Nephron (organoid): ENCODE measurements at regions not wholly inside any gene's neighbourhood (a gene's known extent, or its start where the extent isn't known, plus 50 kb on each side); places are given as distances from the start of the nearest gene placed in this dataset.

ENCODE experiments used
- H3K27ac Mint-ChIP-seq, 3 experiments: 2 replicates each; pipeline ENCODE4 v1.8.0; 2020; ENCODE audit warnings: mixed read lengths in 3 of 3, mild to moderate bottlenecking in 2 of 3, moderate library complexity in 1 of 3
- H3K27me3 Mint-ChIP-seq: 2 replicates; pipeline ENCODE4 v1.8.0; 2021; ENCODE audit warnings: low read depth, mild to moderate bottlenecking, moderate library complexity, mixed read lengths
- H3K36me3 Mint-ChIP-seq: 2 replicates; pipeline ENCODE4 v1.8.0; 2020; ENCODE audit warnings: low read depth, mixed read lengths
- H3K4me1 Mint-ChIP-seq: 2 replicates; pipeline ENCODE4 v1.8.0; 2020; ENCODE audit warnings: mixed read lengths
- H3K4me3 Mint-ChIP-seq, 3 experiments: 2 replicates each; pipeline ENCODE4 v1.8.0; 2020; ENCODE audit warnings: mild to moderate bottlenecking in 3 of 3, mixed read lengths in 3 of 3, moderate library complexity in 2 of 3
- H3K9me3 Mint-ChIP-seq: 2 replicates; pipeline ENCODE4 v1.8.0; 2020; ENCODE audit warnings: mixed read lengths
- CTCF ChIP-seq, 3 experiments: fragments of 200-600 bp; sonication (generic); IDR thresholded peaks; one replicate each; pipeline ENCODE4 v1.5.0; 2021; ENCODE audit warnings: antibody characterized with exemption in 3 of 3; ENCODE audit not compliant: unreplicated experiment in 3 of 3

- Mint-ChIP-seq H3K27me3 (peaks cover 6% of the 10 kb centered on the region), H3K4me3 (no peak overlapping the region), H3K4me1 (no peaks in the 10 kb centered on the region), H3K27ac (peak overlapping the region in 1 of 3 experiments; percentile 76), H3K36me3 (no peaks in the 10 kb centered on the region), H3K9me3 (no peaks in the 10 kb centered on the region)
- TF ChIP-seq CTCF (IDR thresholded peaks at IDR 0.05; ENCODE audit: unreplicated experiment in 3 of 3): no peak
Observed at GRCh38 chr19:33946535-33947264, 150.0 kb downstream of the KCTD15 start.

- no peaks in the 10 kb centered on the region for H3K4me1 Mint-ChIP-seq
- peak in 1 of 3 experiments; percentile 20 for TF ChIP-seq CTCF (IDR thresholded peaks at IDR 0.05; ENCODE audit: unreplicated experiment in 3 of 3)
- peak overlapping the region in 1 of 3 experiments; percentile 76 for H3K27ac Mint-ChIP-seq
- no peaks in the 10 kb centered on the region for H3K36me3 Mint-ChIP-seq
- H3K27me3 Mint-ChIP-seq: peaks cover 6% of the 10 kb centered on the region
- no peak overlapping the region for H3K4me3 Mint-ChIP-seq
- H3K9me3 Mint-ChIP-seq: no peaks in the 10 kb centered on the region
Observed at GRCh38 chr19:33947265-33947964, 150.7 kb downstream of the KCTD15 start.

DNA sequence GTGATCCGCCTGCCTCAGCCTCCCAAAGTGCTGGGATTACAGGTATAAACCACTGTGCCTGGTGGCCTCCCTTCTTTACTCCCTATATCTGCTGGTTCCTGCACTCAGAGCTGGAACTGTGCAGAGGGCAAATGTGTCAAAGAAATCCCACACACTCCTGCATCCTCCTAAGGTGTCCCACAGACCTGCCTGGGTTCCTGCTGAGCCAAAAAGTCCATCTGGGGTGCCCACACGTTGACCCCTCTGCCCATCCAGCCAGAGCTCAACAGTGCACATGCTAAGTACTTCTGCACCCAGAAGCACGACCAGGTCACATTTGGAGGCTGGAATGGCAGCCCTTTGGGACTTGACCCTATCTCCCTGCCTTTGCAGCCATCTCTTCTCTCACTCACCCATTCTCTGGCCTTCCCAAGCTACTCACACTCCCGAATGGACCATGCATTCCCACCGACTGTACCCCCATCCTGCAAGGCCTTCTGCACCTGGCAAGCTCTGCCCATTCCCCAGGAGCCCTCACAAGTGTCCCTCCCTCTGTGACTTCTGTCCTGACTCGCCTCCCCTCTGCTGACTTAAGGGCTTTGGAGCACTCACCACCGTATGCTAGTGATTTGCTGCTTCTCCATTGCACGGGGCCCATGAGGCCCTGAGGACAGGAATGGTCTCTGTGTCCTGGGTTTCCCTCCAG lies 152.1 kb downstream of the KCTD15 start:
- peaks cover 6% of the 10 kb centered on the region for H3K27me3 Mint-ChIP-seq
- no peak overlapping the region for H3K4me3 Mint-ChIP-seq
- H3K4me1 Mint-ChIP-seq: no peaks in the 10 kb centered on the region
- no peak for TF ChIP-seq CTCF (IDR thresholded peaks at IDR 0.05; ENCODE audit: unreplicated experiment in 3 of 3)
- H3K9me3 Mint-ChIP-seq: no peaks in the 10 kb centered on the region
- H3K36me3 Mint-ChIP-seq: no peaks in the 10 kb centered on the region
- H3K27ac Mint-ChIP-seq: peak overlapping the region in 1 of 3 experiments; percentile 7

DNA sequence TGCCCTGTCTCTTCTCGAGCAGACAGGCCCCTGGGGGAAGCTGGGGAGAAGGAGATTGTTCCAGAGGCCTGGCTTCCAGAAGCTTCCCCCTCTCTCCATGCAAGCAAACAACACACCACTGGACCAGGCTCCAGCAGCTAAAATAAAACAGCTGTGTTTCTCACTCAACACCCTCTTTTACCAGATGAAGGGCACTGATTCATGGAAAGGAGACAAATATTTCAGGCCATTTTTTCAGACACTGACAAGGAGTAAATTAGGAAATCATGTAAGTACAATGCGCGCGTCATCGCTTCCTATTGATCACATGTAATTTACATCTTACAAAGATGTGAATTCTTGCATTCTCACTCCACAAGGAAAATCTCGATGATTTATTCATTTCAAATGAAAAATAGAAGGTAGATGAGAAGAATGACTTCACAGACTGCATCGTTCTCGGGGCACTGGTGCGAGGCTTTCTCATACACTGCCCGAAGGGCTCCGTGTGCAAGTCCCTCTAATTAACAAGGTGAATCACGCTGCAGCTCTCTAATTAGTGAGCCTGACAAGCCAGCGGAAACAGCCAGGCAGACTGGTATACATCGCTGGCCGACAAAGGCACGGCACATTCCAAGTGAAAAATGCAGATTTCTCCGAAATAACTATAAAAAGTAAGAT lies 153.6 kb downstream of the KCTD15 start:
- H3K36me3 Mint-ChIP-seq: no peaks in the 10 kb centered on the region

DNA sequence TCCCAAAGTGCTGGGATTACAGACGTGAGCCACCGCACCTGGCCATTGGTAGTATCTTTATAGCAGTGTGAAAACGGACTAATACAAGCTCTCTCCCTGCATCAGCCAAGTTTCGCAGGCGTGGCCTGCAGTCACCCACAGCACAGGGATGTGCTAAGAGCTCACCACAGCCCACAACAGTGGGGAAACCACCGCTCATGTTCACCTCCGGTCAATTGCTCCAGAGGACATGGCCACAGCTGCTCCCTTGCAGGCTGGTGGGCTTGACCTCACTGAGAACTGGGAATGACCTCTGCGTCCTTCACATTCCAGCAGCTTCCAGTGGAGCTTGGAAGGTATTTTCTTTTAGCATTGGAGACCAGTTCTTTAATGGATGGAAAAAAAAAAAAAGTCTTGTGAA lies 156.4 kb downstream of the KCTD15 start:
- peaks cover 4% of the 10 kb centered on the region for H3K9me3 Mint-ChIP-seq
- H3K4me1 Mint-ChIP-seq: no peaks in the 10 kb centered on the region
- H3K27me3 Mint-ChIP-seq: peaks cover 7% of the 10 kb centered on the region
- no peak overlapping the region for H3K27ac Mint-ChIP-seq
- no peak for TF ChIP-seq CTCF (IDR thresholded peaks at IDR 0.05; ENCODE audit: unreplicated experiment in 3 of 3)
- H3K36me3 Mint-ChIP-seq: no peaks in the 10 kb centered on the region
- H3K4me3 Mint-ChIP-seq: no peak overlapping the region

More for the DNA sequence above, 153.6 kb downstream of the KCTD15 start:
- H3K4me3 Mint-ChIP-seq: no peak overlapping the region
- peaks cover 3% of the 10 kb centered on the region for H3K27me3 Mint-ChIP-seq
- TF ChIP-seq CTCF (IDR thresholded peaks at IDR 0.05; ENCODE audit: unreplicated experiment in 3 of 3): no peak
- peaks cover 4% of the 10 kb centered on the region for H3K9me3 Mint-ChIP-seq
- no peaks in the 10 kb centered on the region for H3K4me1 Mint-ChIP-seq
- no peak overlapping the region for H3K27ac Mint-ChIP-seq
